SK-N-DZ (cell line): ENCODE measurements at regions not wholly inside any gene's neighbourhood (a gene's known extent, or its start where the extent isn't known, plus 50 kb on each side); places are given as distances from the start of the nearest gene placed in this dataset.
"Not testable (repeated sequence)": the region's sequence is repeated elsewhere in the genome, so short reads cannot be mapped to it uniquely, and the experiment has no call there.

Experiments
- DNase-seq: peaks from one replicate; pipeline ENCODE4 v3.0.0-alpha.2; 2015; ENCODE audit warnings: low spot score

- DNase-seq: no peak
Observed at GRCh38 chr11:21625982-21626381, 566.9 kb upstream of the ANO5 start.

- no peak for DNase-seq
Observed at GRCh38 chr11:21628641-21629040, 564.2 kb upstream of the ANO5 start.

- no peak for DNase-seq
Observed at GRCh38 chr11:21630934-21631478, 561.9 kb upstream of the ANO5 start.

GRCh38 chr11:21631991-21632390 is 560.9 kb upstream of the ANO5 start:
- DNase-seq: no peak

GRCh38 chr11:21634491-21634890 is 558.4 kb upstream of the ANO5 start:
- peak; percentile 88 for DNase-seq

GRCh38 chr11:21634956-21635355 is 557.9 kb upstream of the ANO5 start:
- DNase-seq: no peak

- DNase-seq: no peak
Observed at GRCh38 chr11:21635394-21636145, 557.3 kb upstream of the ANO5 start.

- DNase-seq: no peak
Observed at GRCh38 chr11:21636561-21636960, 556.3 kb upstream of the ANO5 start.

- no peak for DNase-seq
Observed at GRCh38 chr11:21640491-21640890, 552.4 kb upstream of the ANO5 start.

GRCh38 chr11:21641869-21642268 is 551.0 kb upstream of the ANO5 start:
- peak; percentile 78 for DNase-seq

- DNase-seq: peak; percentile 94
Observed at GRCh38 chr11:21646351-21646750, 546.5 kb upstream of the ANO5 start.

GRCh38 chr11:21650961-21651360 is 541.9 kb upstream of the ANO5 start:
- DNase-seq: peak; percentile 74

- no peak for DNase-seq
Observed at GRCh38 chr11:21653951-21654421, 538.9 kb upstream of the ANO5 start.

- no peak for DNase-seq
Observed at GRCh38 chr11:21656065-21656464, 536.8 kb upstream of the ANO5 start.

GRCh38 chr11:21658654-21659193 is 534.2 kb upstream of the ANO5 start:
- no peak for DNase-seq

GRCh38 chr11:21659377-21659776 is 533.5 kb upstream of the ANO5 start:
- not testable (repeated sequence) for DNase-seq

- no peak for DNase-seq
Observed at GRCh38 chr11:21659961-21660360, 532.9 kb upstream of the ANO5 start.

GRCh38 chr11:21675049-21675616 is 517.8 kb upstream of the ANO5 start:
- DNase-seq: no peak

GRCh38 chr11:21687643-21688042 is 505.2 kb upstream of the ANO5 start:
- no peak for DNase-seq

GRCh38 chr11:21704539-21704938 is 488.3 kb upstream of the ANO5 start:
- DNase-seq: no peak

GRCh38 chr11:21707116-21707739 is 485.7 kb upstream of the ANO5 start:
- DNase-seq: no peak

- peak; percentile 11 for DNase-seq
Observed at GRCh38 chr11:21710809-21711208, 482.1 kb upstream of the ANO5 start.
